SU-DHL-6 (cell line): ENCODE measurements at regions not wholly inside any gene's neighbourhood (a gene's known extent, or its start where the extent isn't known, plus 50 kb on each side); places are given as distances from the start of the nearest gene placed in this dataset.

Source experiments
- H2AFZ ChIP-seq: fragments of 200-600 bp; sonication (generic); 2 replicates; pipeline ENCODE4 v1.6.1; 2014; ENCODE audit warnings: low read depth, mild to moderate bottlenecking, moderate library complexity, mixed read lengths, antibody characterized with exemption, low read length; ENCODE audit not compliant: severe bottlenecking
- H3F3A ChIP-seq: fragments of 200-600 bp; shearing (Covaris generic); 2 replicates; pipeline ENCODE4 v1.6.0; 2016; ENCODE audit warnings: antibody characterized with exemption, mild to moderate bottlenecking; ENCODE audit not compliant: insufficient read depth
- H3K27ac ChIP-seq: fragments of 200-600 bp; sonication (generic); 2 replicates; pipeline ENCODE4 v1.5.1; 2016; ENCODE audit warnings: low read depth, mild to moderate bottlenecking, low read length, moderate library complexity, mixed read lengths
- H3K27me3 ChIP-seq: fragments of 200-600 bp; sonication (generic), shearing (Covaris generic); 2 replicates; pipeline ENCODE4 v1.6.0; 2014; ENCODE audit warnings: mild to moderate bottlenecking, low read length
- H3K36me3 ChIP-seq: fragments of 200-600 bp; sonication (generic); 2 replicates; pipeline ENCODE4 v1.6.1; 2014; ENCODE audit warnings: mild to moderate bottlenecking, low read length, mixed read lengths
- H3K4me2 ChIP-seq: fragments of 300-600, 200-600 bp; shearing (Covaris generic), sonication (generic); 2 replicates; pipeline ENCODE4 v1.6.0; 2014; ENCODE audit warnings: low read length, low read depth, mild to moderate bottlenecking; ENCODE audit not compliant: poor library complexity, severe bottlenecking
- H3K4me3 ChIP-seq: fragments of 200-600 bp; sonication (generic); 2 replicates; pipeline ENCODE4 v1.5.1; 2014; ENCODE audit warnings: antibody characterized with exemption, low read length, mild to moderate bottlenecking, mixed read lengths; ENCODE audit not compliant: insufficient read depth, poor library complexity, severe bottlenecking
- H3K79me2 ChIP-seq: fragments of 200-600 bp; sonication (generic); 2 replicates; pipeline ENCODE4 v1.6.1; 2014; ENCODE audit warnings: mild to moderate bottlenecking, low read length, moderate library complexity; ENCODE audit not compliant: insufficient read depth
- H3K9ac ChIP-seq: fragments of 200-600 bp; sonication (generic); 2 replicates; pipeline ENCODE4 v1.7.0; 2014; ENCODE audit warnings: mild to moderate bottlenecking, low read length
- H3K9me2 ChIP-seq: fragments of 200-600 bp; sonication (generic); replicated peaks from 2 replicates; pipeline ENCODE4 v1.6.1; 2014; ENCODE audit warnings: low read length; ENCODE audit not compliant: insufficient read depth
- H3K9me3 ChIP-seq: fragments of 200-600 bp; sonication (generic); 2 replicates; pipeline ENCODE4 v1.6.1; 2014; ENCODE audit warnings: low read length, mixed read lengths; ENCODE audit not compliant: insufficient read depth
- H4K20me1 ChIP-seq: fragments of 200-600 bp; sonication (generic); 2 replicates; pipeline ENCODE4 v1.6.1; 2014; ENCODE audit warnings: low read depth, mild to moderate bottlenecking, antibody characterized with exemption, low read length, moderate library complexity, mixed read lengths
- CTCF ChIP-seq: fragments of 200-600 bp; sonication (generic); IDR thresholded peaks from one replicate; pipeline ENCODE4 v1.5.1; 2017; ENCODE audit warnings: antibody characterized with exemption, mild to moderate bottlenecking, low read length, moderate library complexity; ENCODE audit not compliant: insufficient read depth, poor library complexity, severe bottlenecking
- EZH2phosphoT487 ChIP-seq: fragments of 200-600 bp; sonication (generic), shearing (Covaris generic); conservative IDR thresholded peaks from 2 replicates; pipeline ENCODE4 v1.6.1; 2018; ENCODE audit warnings: mild to moderate bottlenecking, antibody characterized with exemption, low read length, moderate library complexity, mixed read lengths

GRCh38 chr3:182234881-182235280 lies 523.2 kb downstream of the SOX2 start:
- Histone ChIP-seq H3K27ac (no peak overlapping the region), H3F3A (no peaks in the 10 kb centered on the region), H3K9me2 (no peaks in the 10 kb centered on the region), H3K9me3 (no peaks in the 10 kb centered on the region), H4K20me1 (no peaks in the 10 kb centered on the region), H3K4me3 (no peak overlapping the region), H3K79me2 (no peaks in the 10 kb centered on the region), H3K27me3 (no peaks in the 10 kb centered on the region), H3K4me2 (no peak overlapping the region), H3K36me3 (no peaks in the 10 kb centered on the region), H3K9ac (no peak overlapping the region), H2AFZ (no peak overlapping the region)
- TF ChIP-seq CTCF = no peak
- TF ChIP-seq EZH2phosphoT487 = no peak

GRCh38 chr3:182235504-182235903 lies 523.8 kb downstream of the SOX2 start:
- Histone ChIP-seq H3K9me2 (no peaks in the 10 kb centered on the region), H3K27me3 (no peaks in the 10 kb centered on the region), H3K79me2 (no peaks in the 10 kb centered on the region), H2AFZ (no peak overlapping the region), H3K4me2 (no peak overlapping the region), H3K36me3 (no peaks in the 10 kb centered on the region), H3K27ac (no peak overlapping the region), H4K20me1 (no peaks in the 10 kb centered on the region), H3F3A (no peaks in the 10 kb centered on the region), H3K4me3 (no peak overlapping the region), H3K9ac (no peak overlapping the region), H3K9me3 (no peaks in the 10 kb centered on the region)
- TF ChIP-seq EZH2phosphoT487 (no peak), CTCF (no peak)

GRCh38 chr3:182238126-182238525 lies 526.4 kb downstream of the SOX2 start:
- H3K27ac ChIP-seq = no peak overlapping the region
- no peaks in the 10 kb centered on the region for H3K27me3 ChIP-seq
- H3K79me2 ChIP-seq = no peaks in the 10 kb centered on the region

More at GRCh38 chr3:182238126-182238525, 526.4 kb downstream of the SOX2 start:
- Histone ChIP-seq H3K9me3 (no peaks in the 10 kb centered on the region), H4K20me1 (no peaks in the 10 kb centered on the region), H3K9me2 (no peaks in the 10 kb centered on the region), H3K36me3 (no peaks in the 10 kb centered on the region), H3K9ac (no peak overlapping the region), H2AFZ (no peak overlapping the region), H3K4me2 (no peak overlapping the region), H3K4me3 (no peak overlapping the region), H3F3A (no peaks in the 10 kb centered on the region)
- TF ChIP-seq CTCF = no peak
- no peak for TF ChIP-seq EZH2phosphoT487
